HL-60/S4 (cell line): ENCODE measurements at regions not wholly inside any gene's neighbourhood (a gene's known extent, or its start where the extent isn't known, plus 50 kb on each side); places are given as distances from the start of the nearest gene placed in this dataset.
"Not testable (repeated sequence)": the region's sequence is repeated elsewhere in the genome, so short reads cannot be mapped to it uniquely, and the experiment has no call there.

ENCODE experiments used
- in situ Hi-C: fragments of 300-500 bp; cut with MboI; formaldehyde crosslinking; loops from 2 replicates; pipeline ENCODE4 v1.14.3; 2022; ENCODE audit warnings: low sequenced_read_pairs

DNA sequence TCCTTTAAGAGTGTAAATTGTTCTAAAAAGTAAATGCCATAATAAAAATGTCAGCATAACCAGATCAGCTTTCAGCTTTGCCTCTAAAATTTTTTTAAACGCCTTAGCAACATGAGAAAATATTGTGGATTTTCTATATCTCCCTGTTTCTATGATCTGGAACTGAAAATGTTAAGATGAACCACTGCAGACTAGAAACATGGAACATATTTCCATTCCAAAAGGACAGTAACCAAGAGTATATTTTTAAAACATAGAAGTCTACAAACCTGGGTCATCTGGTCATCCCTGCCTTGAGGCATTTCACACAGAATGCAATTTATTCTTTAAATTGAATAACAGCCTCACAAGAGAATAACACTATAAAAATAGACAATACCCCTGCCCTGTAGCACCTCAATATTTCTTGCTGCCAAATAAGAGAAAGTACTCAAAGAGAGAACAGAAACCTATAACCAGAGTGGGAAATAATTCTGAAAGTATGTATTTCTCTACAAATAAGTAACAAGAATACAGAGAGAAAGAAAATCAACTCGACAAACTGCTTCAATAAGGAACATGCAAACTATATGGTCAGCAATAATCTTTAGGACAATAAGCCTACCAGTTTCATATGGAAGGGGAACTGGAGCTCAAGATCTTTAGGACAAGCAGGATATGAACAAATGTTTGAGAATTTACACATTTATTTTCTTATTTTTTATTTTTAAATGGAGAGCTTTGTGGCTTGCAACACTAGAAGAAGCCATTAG lies 949.0 kb downstream of the EPHA3 start:
- in situ Hi-C loops = no loop called here

DNA sequence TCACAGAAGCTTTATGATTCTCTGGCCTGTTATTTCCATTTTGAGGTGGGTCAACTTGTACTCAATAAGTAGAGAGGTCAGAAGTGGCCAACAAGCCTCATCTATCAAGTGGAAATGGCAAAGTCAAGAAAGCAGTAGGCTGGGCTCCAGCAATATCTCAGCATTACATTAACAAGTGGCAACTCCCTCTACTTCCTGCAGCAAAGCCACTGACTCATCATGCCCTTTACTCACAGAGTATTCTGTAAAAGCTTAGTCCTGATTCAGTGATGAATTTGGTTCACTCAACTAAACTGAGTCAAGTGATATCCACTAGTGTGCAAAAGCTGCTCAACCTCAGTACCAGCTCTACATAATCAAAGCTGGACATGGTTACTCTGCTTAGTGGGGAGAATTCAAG lies 954.6 kb downstream of the EPHA3 start:
- in situ Hi-C loops = no loop called here

DNA sequence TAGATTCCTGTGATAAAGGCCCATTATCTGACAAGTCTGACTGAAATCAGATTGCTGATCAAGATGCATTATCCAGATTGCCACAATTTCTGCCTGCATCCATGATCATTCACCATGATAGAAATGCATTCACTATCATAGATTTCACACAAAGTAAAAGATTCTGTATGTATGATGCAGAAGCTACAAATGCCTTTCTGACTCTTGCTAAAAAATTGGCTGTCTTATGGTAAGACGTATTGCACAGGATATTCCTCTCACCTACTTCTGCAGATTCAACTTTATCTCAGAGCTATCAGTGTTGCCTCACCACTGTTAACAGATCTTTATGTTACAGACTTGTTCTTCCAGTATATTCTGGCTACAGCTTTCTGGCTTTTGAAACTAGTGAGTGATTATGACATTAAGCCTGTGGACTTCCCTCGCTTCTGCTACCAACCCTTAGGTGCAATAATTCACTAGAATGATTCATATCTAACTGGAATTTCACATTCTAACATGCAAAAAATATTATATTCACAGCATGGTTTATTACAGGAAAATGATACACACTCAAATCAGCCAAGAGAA lies 955.3 kb downstream of the EPHA3 start:
- in situ Hi-C loops = no loop called here

DNA sequence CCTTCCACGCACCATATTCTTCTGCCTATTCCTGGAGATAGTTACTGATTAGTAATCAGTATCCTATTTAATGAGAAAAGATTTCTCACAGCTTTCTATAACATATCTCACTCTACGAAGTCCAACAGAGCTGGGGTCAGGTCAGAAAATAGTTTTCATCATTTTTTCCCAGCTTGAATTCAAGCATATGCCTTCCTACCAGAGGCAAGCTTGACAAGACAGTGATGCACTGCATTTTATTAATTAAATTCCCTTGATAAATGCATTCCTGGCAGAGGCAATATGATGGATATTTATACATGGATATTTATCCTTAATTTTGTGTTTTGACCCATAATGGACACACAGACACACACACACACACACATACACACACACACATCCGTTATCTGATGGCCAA lies 961.4 kb downstream of the EPHA3 start:
- in situ Hi-C loops = no loop called here

DNA sequence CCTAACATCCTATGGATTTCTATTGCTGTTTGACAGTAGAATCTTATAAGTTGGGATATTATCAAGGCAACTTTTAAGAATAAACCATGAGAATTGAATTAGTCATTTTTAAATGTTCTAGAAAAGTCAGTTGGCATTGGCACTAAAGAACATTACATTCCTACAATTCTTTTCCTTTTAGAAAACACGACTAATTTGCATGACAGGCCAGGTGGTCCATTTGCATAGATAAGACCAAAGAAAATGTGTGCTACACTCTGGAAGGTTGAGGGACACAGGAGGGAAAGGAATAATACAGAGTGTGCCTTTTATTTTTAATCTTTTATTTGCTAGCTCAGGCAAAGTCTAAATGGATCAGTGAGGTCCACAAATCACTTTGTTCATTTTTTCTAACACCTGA lies 962.3 kb downstream of the EPHA3 start:
- in situ Hi-C loops = no loop called here

DNA sequence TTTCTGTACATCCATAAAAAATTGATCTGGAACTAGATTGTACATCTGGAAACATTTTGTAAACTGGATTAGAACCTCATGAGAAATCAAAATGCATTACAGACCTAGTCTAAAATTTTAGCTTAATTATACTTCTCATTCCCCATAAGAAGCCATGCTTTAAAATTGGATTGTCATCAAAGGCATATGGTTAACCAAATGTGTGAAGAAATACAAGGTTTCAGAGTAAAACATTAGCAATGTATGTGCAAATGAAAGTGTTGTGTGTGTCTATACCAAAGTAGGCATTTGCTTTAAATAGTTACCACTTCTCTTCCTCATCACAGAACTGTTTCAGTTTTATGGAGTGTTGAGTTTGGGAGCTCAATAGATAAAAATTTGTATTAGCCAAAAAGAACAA lies 968.7 kb downstream of the EPHA3 start:
- in situ Hi-C loops = no loop called here

DNA sequence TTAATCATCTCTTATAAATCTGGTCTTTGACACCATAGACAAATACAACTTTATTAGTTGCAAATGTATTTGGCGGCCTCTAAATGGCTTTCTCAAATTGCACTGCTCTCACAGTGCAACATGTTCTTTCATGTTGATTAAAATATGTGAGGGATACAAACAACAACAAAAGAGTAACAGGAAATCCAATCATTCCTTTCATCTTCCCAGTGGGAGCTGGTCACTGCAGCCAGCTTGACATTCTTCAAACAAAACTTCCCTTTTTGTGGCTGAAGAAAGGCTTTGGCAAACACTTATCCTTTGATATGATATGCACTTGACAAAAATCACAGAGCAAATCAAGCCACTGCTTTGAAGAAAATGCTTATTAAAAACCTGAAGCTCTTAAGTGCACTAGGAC lies 973.6 kb downstream of the EPHA3 start:
- in situ Hi-C loops = no loop called here

DNA sequence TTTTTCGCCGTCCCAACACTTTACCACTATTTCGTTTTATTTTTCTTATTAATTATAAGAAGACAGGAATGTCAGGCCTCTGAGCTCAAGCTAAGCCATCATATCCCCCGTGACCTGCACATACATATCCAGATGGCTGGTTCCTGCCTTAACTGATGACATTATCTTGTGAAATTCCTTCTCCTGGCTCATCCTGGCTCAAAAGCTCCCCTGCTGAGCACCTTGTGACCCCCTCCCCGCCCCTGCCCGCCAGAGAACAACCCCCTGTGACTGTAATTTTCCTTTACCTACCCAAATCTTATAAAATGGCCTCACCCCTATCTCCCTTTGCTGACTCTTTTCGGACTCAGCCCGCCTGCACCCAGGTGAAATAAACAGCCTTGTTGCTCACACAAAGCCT lies 978.9 kb downstream of the EPHA3 start:
- in situ Hi-C loops = not testable (repeated sequence)

DNA sequence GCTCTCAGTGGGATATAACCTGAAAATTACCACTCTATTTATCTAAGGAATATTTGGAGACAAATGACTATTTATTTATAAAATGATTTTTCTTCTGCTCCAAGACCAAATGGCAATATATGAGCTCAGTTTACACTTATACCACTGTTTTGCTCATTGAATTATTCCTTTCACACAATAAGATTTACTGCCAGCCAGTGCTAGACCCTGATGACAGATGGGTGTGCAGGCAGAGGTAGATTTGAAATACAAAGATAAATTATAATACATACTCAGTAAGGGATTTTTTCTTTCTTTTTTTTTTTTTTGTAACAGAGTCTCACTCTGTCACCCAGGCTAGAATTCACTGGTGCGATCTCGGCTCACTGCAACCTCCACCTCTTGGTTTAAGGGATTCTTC lies 980.3 kb downstream of the EPHA3 start:
- in situ Hi-C loops = no loop called here

DNA sequence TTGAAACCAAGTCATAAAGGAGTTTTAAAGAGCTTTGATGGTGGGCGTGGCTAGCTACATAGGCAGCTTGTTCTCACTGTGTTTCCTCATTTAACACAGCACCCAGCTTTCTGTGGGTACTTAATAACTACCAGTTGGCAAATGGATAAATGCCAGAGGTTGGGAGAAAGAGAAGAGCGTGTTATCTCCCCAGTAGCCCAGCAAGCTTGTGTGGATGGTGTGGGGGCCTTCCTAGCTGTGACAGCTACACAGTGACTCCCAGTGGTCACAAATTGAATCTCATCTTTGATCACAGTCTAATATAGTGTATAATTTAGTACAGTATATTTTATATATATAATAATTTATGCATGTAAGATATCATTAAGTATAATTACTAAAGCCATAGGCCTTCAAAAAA lies 984.1 kb downstream of the EPHA3 start:
- in situ Hi-C loops = no loop called here

DNA sequence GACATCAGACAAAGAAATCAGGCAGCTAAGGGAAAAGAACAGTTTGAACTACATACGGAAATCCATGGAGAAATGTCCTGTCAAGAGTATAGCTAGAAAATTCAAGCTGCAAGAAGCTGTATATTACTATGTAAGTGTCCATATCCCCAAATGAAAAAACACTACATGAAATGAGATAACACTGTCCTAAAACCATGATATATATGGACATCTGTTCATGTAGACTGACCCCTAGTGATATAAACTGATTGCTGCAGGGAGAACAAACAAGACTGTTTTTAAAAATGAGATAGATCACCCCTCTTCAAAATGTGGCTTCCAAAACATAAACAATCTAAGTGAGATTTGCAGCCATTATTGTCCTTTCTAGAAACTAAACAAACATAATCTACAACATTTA lies 985.6 kb downstream of the EPHA3 start:
- in situ Hi-C loops = no loop called here

DNA sequence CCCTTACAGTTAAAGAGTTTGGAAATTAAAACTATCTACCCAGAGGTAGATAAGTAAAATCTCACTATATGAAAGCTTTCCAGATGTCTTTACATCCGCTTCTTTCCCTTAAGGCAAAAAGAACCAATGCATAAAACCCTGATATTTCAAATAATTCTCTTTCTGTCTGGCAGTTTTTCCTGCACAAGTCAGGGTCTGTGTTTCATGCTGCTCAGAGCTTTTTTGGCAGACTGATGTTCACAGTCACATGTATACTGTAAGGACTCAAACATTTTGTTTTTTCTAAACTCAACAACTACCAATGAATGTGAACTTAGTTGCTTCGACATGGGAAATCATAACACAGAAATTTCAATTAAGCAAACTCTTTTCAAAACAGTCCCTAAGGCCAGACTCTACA lies 988.4 kb downstream of the EPHA3 start:
- in situ Hi-C loops = no loop called here

DNA sequence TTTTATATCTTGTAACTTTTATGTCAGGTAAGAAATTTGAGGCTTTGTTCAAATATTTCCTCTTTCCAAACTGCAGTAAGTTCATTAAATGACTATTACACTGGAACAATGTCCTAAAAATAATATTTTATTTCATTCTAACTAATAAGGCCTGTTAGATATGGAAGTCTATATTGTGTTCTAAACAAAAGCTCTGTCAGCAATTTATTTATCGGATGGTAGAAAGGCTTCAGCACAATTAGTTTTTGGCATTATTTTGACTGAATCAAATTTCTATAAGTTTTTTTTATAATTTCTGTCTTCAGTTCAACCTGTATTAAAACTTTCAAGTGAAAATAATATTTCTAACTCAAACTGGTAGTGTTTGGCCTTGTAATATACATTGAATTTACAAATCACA lies 992.1 kb downstream of the EPHA3 start:
- in situ Hi-C loops = no loop called here

DNA sequence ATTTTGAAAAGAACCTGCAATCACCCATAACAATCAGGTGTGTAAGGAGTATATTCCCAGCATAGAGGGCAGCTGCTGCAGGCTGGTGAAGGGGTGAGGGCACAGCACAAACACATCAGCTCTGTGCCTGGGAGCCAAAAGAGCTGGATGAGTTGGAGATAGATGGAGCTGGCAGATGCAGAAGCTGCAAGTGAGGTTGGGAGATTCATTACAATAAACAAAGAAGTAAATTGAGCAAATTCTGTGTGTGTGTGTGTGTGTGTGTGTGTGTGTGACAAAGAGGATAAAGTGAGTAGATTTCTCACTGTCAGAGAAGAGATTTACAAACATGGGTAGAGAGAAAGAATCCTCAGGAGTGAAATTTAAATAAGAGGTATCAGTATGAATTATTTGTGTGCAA lies 994.7 kb downstream of the EPHA3 start:
- in situ Hi-C loops = no loop called here

DNA sequence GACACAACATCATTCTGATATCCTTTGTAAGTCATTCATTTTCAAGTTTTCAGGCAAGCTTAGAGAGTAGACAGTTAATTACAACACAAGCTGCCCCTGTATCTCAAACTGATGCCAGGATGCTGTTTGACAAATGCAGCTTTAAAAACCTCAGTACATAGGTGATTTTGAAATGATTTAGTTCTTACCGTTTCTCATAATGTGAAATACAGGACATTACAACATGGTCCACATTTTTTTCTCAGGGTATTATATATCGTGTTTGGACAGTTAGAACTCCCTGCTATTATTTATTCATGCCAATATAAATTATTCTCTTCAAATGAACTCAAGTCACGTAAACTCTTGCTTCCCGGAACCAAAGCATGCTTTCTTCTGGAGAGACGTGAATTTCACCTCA lies 1013.9 kb downstream of the EPHA3 start:
- in situ Hi-C loops = no loop called here

DNA sequence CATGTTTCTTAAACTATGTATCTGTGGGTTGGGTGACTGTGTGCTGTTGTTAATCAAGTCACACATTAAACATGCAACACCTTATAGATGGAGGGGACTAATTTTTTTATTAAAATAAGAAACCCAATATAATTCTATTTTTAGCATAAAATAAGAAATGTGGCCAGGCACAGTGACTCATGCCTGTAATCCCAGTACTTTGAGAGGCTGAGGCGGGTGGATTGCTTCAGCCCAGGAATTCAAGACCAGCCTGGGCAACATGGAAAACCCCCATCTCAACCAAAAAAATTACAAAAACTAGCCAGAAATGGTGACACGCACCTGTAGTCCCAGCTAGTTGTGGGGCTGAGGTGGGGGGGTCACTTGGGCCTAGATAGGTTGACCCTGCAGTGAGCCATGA lies 1021.0 kb downstream of the EPHA3 start:
- in situ Hi-C loops = no loop called here

DNA sequence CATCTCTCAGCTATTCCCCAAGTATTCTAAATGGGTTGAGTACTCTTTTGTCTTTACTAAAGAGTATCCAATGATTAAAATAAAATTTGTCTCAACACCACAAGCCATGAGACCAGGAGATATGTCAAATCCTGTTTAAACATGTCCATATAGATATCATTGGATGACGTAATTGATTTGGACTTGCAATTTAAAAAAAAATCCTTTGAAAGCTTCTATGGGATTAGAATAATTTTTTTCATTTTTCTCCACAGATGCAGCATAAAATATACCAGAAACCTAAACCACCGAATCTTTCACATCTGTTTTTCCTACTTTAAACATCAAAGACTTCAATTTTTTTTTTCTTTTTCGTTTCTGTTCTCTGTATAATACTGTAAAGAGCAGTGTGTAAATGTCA lies 1022.3 kb downstream of the EPHA3 start:
- in situ Hi-C loops = no loop called here

DNA sequence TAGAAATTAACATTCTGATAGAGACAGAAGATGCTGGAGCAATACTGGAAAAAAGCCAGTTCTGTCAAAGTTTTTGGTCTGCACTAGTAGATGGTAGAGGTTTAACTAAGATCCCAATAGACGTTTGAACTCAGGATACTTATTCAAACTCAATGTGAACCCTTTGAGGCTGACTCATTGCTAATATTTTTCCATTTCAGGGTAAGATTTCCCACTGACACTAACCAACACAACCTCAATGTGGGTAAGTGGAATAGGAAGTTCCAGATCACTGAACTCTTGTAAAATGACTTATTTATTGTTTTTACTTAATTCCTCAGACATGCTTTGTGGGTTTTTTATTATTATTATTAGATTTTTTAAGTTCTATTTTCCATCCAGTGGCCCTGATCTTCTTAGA lies 1024.8 kb downstream of the EPHA3 start:
- in situ Hi-C loops = no loop called here

DNA sequence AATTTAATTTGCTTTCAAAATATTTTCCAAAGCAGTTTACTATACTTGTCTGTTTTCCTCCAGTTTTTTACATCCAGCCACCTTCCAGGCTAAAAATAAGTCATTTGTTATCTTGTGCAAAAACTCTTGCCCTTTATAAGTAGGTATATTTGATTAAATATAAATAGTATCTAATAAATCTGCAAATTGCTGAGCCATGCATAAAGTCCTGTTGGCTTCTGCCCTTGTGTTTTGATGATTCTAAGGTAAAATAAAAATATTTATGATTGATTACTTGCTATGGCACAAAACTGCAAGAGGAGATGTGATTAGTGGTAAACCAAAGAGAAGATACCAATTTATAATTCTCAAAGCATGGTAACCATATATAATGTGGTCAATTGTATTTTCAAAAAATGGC lies 1026.7 kb downstream of the EPHA3 start:
- in situ Hi-C loops = no loop called here

DNA sequence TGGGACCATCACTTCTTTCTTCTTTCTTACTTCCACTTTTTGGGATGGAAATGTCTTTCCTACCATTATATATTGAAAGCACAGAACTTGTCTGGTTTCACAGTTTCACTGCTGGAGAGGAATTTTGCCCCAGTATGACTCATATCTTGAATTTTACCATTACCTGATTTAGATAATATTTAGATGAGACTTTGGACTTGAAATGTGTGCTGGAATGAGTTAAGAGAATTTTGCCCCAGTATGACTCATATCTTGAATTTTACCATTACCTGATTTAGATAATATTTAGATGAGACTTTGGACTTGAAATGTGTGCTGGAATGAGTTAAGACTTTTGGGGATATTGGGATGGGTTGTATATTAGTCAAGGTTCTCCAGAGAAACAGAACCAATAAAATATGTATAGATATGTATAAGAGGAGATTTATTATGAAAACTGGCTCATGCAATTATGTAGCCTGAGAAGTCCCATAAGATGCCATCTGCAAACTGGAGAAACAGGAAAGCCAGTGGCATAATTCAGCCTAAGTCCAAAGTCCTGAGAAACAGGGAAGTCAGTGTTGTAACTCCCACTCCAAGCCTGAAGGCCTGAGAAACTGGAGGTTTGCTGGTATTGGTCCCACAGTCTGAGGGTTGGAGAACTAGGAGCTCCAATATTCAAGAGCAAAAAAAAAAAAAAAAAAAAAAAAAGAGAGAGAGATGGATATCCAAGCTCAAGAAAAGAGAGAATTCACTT lies 1029.2 kb downstream of the EPHA3 start:
- in situ Hi-C loops = no loop called here

DNA sequence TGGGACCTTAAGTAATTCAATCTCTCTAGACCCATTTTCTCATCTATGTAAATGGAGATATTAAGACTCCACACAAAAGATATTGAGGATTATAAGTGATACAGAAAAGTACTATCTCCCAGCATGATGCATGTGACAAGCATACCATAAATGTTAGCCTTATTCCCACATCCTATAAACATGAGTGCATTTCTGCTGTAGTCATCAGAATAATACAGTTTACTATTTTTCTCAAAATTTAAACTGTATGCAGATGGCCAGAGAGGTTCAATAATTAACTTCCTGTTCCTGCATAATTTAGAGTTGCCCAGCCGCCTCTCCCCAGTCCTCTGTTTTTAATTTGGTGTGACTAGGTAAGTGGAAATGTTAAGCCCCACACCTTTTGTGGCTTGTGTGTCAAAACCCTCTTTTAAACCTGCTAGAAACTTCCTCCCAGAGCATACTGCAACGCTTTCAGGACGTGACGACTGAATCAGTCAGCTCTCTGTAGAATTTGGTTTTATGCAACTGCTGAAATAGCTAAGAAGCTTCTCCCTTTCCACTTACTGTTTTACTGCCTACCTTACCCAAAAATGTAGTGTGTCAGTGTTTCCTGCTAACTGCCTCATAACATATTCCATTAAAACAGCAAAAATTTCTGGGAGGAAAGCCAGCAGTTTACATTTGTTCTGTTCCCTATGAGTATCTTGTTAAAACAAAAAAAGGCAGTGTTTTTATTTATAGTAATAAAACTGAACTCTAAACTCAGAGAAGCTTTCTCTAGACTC lies 1037.9 kb downstream of the EPHA3 start:
- in situ Hi-C loops = no loop called here

DNA sequence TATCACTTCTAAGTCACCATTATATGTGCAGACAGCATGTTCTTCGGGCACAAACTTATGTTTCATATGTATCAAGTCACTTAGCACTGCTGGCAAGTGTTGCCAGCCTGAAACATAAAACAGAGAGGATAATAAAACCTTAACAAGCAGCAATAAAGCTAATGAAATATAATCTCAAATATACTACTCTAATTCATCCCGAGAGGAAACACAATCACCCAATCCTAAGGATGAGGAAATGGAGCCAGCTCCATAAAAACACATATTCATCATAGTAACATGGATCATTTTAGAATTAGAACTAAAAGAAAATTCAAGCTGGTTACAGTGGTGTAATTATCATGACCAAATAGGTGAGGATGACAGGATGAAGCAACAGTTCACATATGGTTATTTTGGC lies 1072.7 kb downstream of the EPHA3 start:
- in situ Hi-C loops = loop anchor here (25.0 kb wide), 1 partner anchor 1968 kb away; no protein-coding TSS in a partner anchor
